MCF 10A (cell line): ENCODE measurements at regions not wholly inside any gene's neighbourhood (a gene's known extent, or its start where the extent isn't known, plus 50 kb on each side); places are given as distances from the start of the nearest gene placed in this dataset.
A peak's percentile ranks its signal among the peaks of the same experiment; 100 is the strongest.

Experiments used
- BruUV-seq: library from RNA; stranded (reverse); fragments of 400-500 nt; replicated peaks from 2 replicates; lab custom pipeline; 2021; lab: Mats Ljungman, UMichigan
- CTCF ChIA-PET: fragments of 300-600 bp; sonication (Branson Sonifier 250); formaldehyde crosslinking; extraction: SDS; loops from one replicate; lab custom pipeline; 2021; ENCODE audit warnings: antibody characterized with exemption, inconsistent platforms; lab: Yijun Ruan, JAX
- POLR2A ChIA-PET: fragments of 300-600, 350-650 bp; sonication (Branson Sonifier 250); formaldehyde crosslinking; extraction: SDS; loops from one replicate; lab custom pipeline; 2020; ENCODE audit warnings: antibody characterized with exemption, inconsistent platforms; lab: Yijun Ruan, JAX
- DNase-seq: peaks from one replicate; pipeline ENCODE4 v3.0.0-alpha.2; 2018; ENCODE audit not compliant: unreplicated experiment
- H3K27ac Mint-ChIP-seq: one replicate; pipeline ENCODE4 v1.8.0; 2022; ENCODE audit warnings: mild to moderate bottlenecking, low read depth, mixed read lengths; ENCODE audit not compliant: unreplicated experiment
- H3K27me3 Mint-ChIP-seq: one replicate; pipeline ENCODE4 v1.8.0; 2022; ENCODE audit warnings: mixed read lengths; ENCODE audit not compliant: insufficient read depth, unreplicated experiment
- H3K36me3 Mint-ChIP-seq: one replicate; pipeline ENCODE4 v1.8.0; 2022; ENCODE audit warnings: mild to moderate bottlenecking, moderate library complexity, mixed read lengths; ENCODE audit not compliant: insufficient read depth, unreplicated experiment
- H3K4me1 Mint-ChIP-seq: one replicate; pipeline ENCODE4 v1.8.0; 2022; ENCODE audit warnings: mixed read lengths; ENCODE audit not compliant: insufficient read depth, unreplicated experiment
- H3K4me3 Mint-ChIP-seq: one replicate; pipeline ENCODE4 v1.8.0; 2022; ENCODE audit warnings: mild to moderate bottlenecking, moderate library complexity, mixed read lengths; ENCODE audit not compliant: unreplicated experiment
- H3K9me3 Mint-ChIP-seq: one replicate; pipeline ENCODE4 v1.8.0; 2022; ENCODE audit warnings: mixed read lengths; ENCODE audit not compliant: unreplicated experiment
- CTCF ChIP-seq: fragments of 200-600 bp; IDR thresholded peaks from one replicate; pipeline ENCODE4 v1.8.0; 2022; ENCODE audit warnings: antibody characterized with exemption, mild to moderate bottlenecking; ENCODE audit not compliant: unreplicated experiment
- intact Hi-C: fragments of 100-400 bp; cut with micrococcal nuclease; formaldehyde crosslinking; loops from 2 replicates; pipeline ENCODE4 v1.14.1; 2022

GRCh38 chr1:201716742-201717135 lies 112.2 kb upstream of the IPO9 start:
- H3K4me3 Mint-ChIP-seq, result no peak overlapping the region
- no TSS peak for BruUV-seq
- DNase-seq, result no peak
- H3K9me3 Mint-ChIP-seq, result no peaks in the 10 kb centered on the region
- POLR2A ChIA-PET, result interaction anchor here (0.7 to 4.6 kb wide), 2 partner anchors 9 to 23 kb away, joined by 3 to 34 read pairs; no protein-coding TSS in a partner anchor
- CTCF ChIA-PET, result interaction anchor here (0.7 to 26.0 kb wide), 7 partner anchors 8 to 157 kb away, joined by 3 to 1744 read pairs (median 19); no protein-coding TSS in a partner anchor
- TF ChIP-seq CTCF, result no peak
- intact Hi-C loops, result loop anchor here (10.0 kb wide), 1 partner anchor 168 kb away; the partner anchor contains the start of gene SHISA4
- peak overlapping the region; percentile 47 for H3K27ac Mint-ChIP-seq
- H3K36me3 Mint-ChIP-seq, result peaks cover 9% of the 10 kb centered on the region
- H3K27me3 Mint-ChIP-seq, result no peaks in the 10 kb centered on the region
- peaks cover 49% of the 10 kb centered on the region for H3K4me1 Mint-ChIP-seq

- CTCF ChIA-PET, result interaction anchor here (0.6 to 26.0 kb wide), 6 partner anchors 8 to 346 kb away, joined by 3 to 1744 read pairs (median 34); no protein-coding TSS in a partner anchor
- Mint-ChIP-seq H3K4me3 (no peak overlapping the region), H3K4me1 (peaks cover 49% of the 10 kb centered on the region), H3K36me3 (peaks cover 9% of the 10 kb centered on the region), H3K9me3 (no peaks in the 10 kb centered on the region), H3K27ac (peak overlapping the region; percentile 40), H3K27me3 (no peaks in the 10 kb centered on the region)
- no peak for DNase-seq
- no peak for TF ChIP-seq CTCF
- POLR2A ChIA-PET, result interaction anchor here (0.7 to 4.6 kb wide), 5 partner anchors 8 to 45 kb away, joined by 3 to 34 read pairs (median 3); no protein-coding TSS in a partner anchor
- intact Hi-C loops, result loop anchor here (10.0 kb wide), 1 partner anchor 168 kb away; the partner anchor contains the start of gene SHISA4
- BruUV-seq, result no TSS peak
Observed at GRCh38 chr1:201717286-201717685, 111.7 kb upstream of the IPO9 start.

GRCh38 chr1:201718346-201719202 lies 110.4 kb upstream of the IPO9 start:
- ChIA-PET CTCF (interaction anchor here (0.6 to 26.0 kb wide), 8 partner anchors 10 to 1209 kb away, joined by 3 to 1744 read pairs (median 5); no protein-coding TSS in a partner anchor), POLR2A (interaction anchor here (0.7 to 3.2 kb wide), 6 partner anchors 9 to 223 kb away, joined by 3 to 11 read pairs (median 3); no protein-coding TSS in a partner anchor)
- H3K4me1 Mint-ChIP-seq, result peaks cover 37% of the 10 kb centered on the region
- no TSS peak for BruUV-seq
- no peaks in the 10 kb centered on the region for H3K9me3 Mint-ChIP-seq
- intact Hi-C loops, result loop anchor here (10.0 kb wide), 1 partner anchor 166 kb away; the partner anchor contains the start of gene SHISA4
- no peak for DNase-seq
- no peak overlapping the region for H3K4me3 Mint-ChIP-seq
- no peaks in the 10 kb centered on the region for H3K27me3 Mint-ChIP-seq
- no peak overlapping the region for H3K27ac Mint-ChIP-seq
- peaks cover 9% of the 10 kb centered on the region for H3K36me3 Mint-ChIP-seq
- TF ChIP-seq CTCF, result no peak
